H9 (cell line): ENCODE measurements at regions not wholly inside any gene's neighbourhood (a gene's known extent, or its start where the extent isn't known, plus 50 kb on each side); places are given as distances from the start of the nearest gene placed in this dataset.
"Not testable (repeated sequence)": the region's sequence is repeated elsewhere in the genome, so short reads cannot be mapped to it uniquely, and the experiment has no call there.

Experiments
- DNase-seq: peaks from one replicate; pipeline ENCODE4 v3.0.0-alpha.2; 2017
- H2AFZ ChIP-seq: one replicate; pipeline ENCODE4 v1.6.1; 2013; ENCODE audit warnings: mild to moderate bottlenecking, low read length, control low read depth, moderate library complexity
- H2AK5ac ChIP-seq: 2 replicates; pipeline ENCODE4 v1.6.1; 2013; ENCODE audit warnings: low read length, control low read depth, mixed read lengths; ENCODE audit not compliant: insufficient read length
- H2BK120ac ChIP-seq: one replicate; pipeline ENCODE4 v1.6.1; 2013; ENCODE audit warnings: low read depth, mild to moderate bottlenecking, low read length, control low read depth, inconsistent platforms; ENCODE audit not compliant: poor library complexity, severe bottlenecking
- H2BK12ac ChIP-seq: 2 replicates; pipeline ENCODE4 v1.6.1; 2013; ENCODE audit warnings: low read length, control low read depth, mixed read lengths, low read depth; ENCODE audit not compliant: insufficient read length
- H2BK15ac ChIP-seq: 2 replicates; pipeline ENCODE4 v1.6.1; 2013; ENCODE audit warnings: low read depth, low read length, control low read depth
- H2BK20ac ChIP-seq: one replicate; pipeline ENCODE4 v1.6.1; 2013; ENCODE audit warnings: low read depth, mild to moderate bottlenecking, low read length, control low read depth, inconsistent platforms; ENCODE audit not compliant: poor library complexity, severe bottlenecking
- H2BK5ac ChIP-seq: 2 replicates; pipeline ENCODE4 v1.6.1; 2013; ENCODE audit warnings: low read length, control low read depth, mixed read lengths; ENCODE audit not compliant: insufficient read length
- H3K14ac ChIP-seq: 2 replicates; pipeline ENCODE4 v1.6.1; 2013; ENCODE audit warnings: low read length, control low read depth; ENCODE audit not compliant: insufficient read depth
- H3K18ac ChIP-seq: 2 replicates; pipeline ENCODE4 v1.6.1; 2013; ENCODE audit warnings: low read depth, mild to moderate bottlenecking, mixed read lengths, low read length, control low read depth; ENCODE audit not compliant: insufficient read length
- H3K23ac ChIP-seq: 2 replicates; pipeline ENCODE4 v1.6.1; 2013; ENCODE audit warnings: low read length, control low read depth, mixed read lengths, low read depth; ENCODE audit not compliant: insufficient read length
- H3K23me2 ChIP-seq: 2 replicates; pipeline ENCODE4 v1.6.1; 2013; ENCODE audit warnings: low read depth, mild to moderate bottlenecking, mixed read lengths, low read length, control low read depth; ENCODE audit not compliant: insufficient read length, poor library complexity, severe bottlenecking
- H3K27ac ChIP-seq: 2 replicates; pipeline ENCODE4 v1.5.1; 2013; ENCODE audit warnings: low read length, control low read depth, mixed read lengths, low read depth; ENCODE audit not compliant: insufficient read length
- H3K27me3 ChIP-seq: 2 replicates; pipeline ENCODE4 v1.6.1; 2013; ENCODE audit warnings: low read length, control low read depth, inconsistent platforms; ENCODE audit not compliant: insufficient read depth
- H3K4ac ChIP-seq: 2 replicates; pipeline ENCODE4 v1.6.1; 2013; ENCODE audit warnings: low read depth, mild to moderate bottlenecking, control low read depth, inconsistent platforms, low read length, moderate library complexity
- H3K4me1 ChIP-seq: 2 replicates; pipeline ENCODE4 v1.6.1; 2013; ENCODE audit warnings: low read length, control low read depth, inconsistent platforms; ENCODE audit not compliant: insufficient read depth
- H3K4me2 ChIP-seq: 2 replicates; pipeline ENCODE4 v1.6.1; 2013; ENCODE audit warnings: low read length, control low read depth, mixed read lengths; ENCODE audit not compliant: insufficient read length, insufficient read depth
- H3K56ac ChIP-seq: 2 replicates; pipeline ENCODE4 v1.6.1; 2013; ENCODE audit warnings: low read depth, mild to moderate bottlenecking, mixed read lengths, low read length, control low read depth; ENCODE audit not compliant: insufficient read length
- H3K79me1 ChIP-seq: 2 replicates; pipeline ENCODE4 v1.6.1; 2013; ENCODE audit warnings: low read depth, mild to moderate bottlenecking, moderate library complexity, low read length, control low read depth, inconsistent platforms; ENCODE audit not compliant: insufficient read depth, poor library complexity, severe bottlenecking
- H3K79me2 ChIP-seq: 2 replicates; pipeline ENCODE4 v1.6.1; 2013; ENCODE audit warnings: low read length, control low read depth, inconsistent platforms; ENCODE audit not compliant: insufficient read depth
- H3K9ac ChIP-seq: 2 replicates; pipeline ENCODE4 v1.6.1; 2013; ENCODE audit warnings: low read length, control low read depth, mixed read lengths; ENCODE audit not compliant: insufficient read length; ENCODE audit errors: extremely low read depth
- H3K9me3 ChIP-seq: one replicate; pipeline ENCODE4 v1.6.1; 2013; ENCODE audit warnings: low read depth, low read length, inconsistent platforms; ENCODE audit not compliant: control insufficient read depth
- H3T11ph ChIP-seq: one replicate; pipeline ENCODE4 v1.6.1; 2013; ENCODE audit warnings: mild to moderate bottlenecking, low read length, control low read depth, inconsistent platforms
- H4K20me1 ChIP-seq: one replicate; pipeline ENCODE4 v1.6.1; 2013; ENCODE audit not compliant: control insufficient read depth, insufficient read length, insufficient read depth
- H4K5ac ChIP-seq: 2 replicates; pipeline ENCODE4 v1.6.1; 2013; ENCODE audit warnings: low read depth, mild to moderate bottlenecking, mixed read lengths, low read length, control low read depth; ENCODE audit not compliant: insufficient read length
- H4K8ac ChIP-seq: replicated peaks from 2 replicates; pipeline ENCODE4 v1.6.1; 2013; ENCODE audit warnings: low read length, control low read depth, mixed read lengths, low read depth; ENCODE audit not compliant: insufficient read length
- H4K91ac ChIP-seq: 2 replicates; pipeline ENCODE4 v1.6.1; 2013; ENCODE audit warnings: low read depth, mild to moderate bottlenecking, moderate library complexity, mixed read lengths, low read length, control low read depth; ENCODE audit not compliant: insufficient read length
- H3K27ac Mint-ChIP-seq, 3 experiments: 2 replicates in 2 of 3; 3 replicates in 1 of 3; pipeline ENCODE4 v1.8.0; 2020 to 2021; ENCODE audit warnings: mixed read lengths in 3 of 3, mild to moderate bottlenecking in 1 of 3, moderate library complexity in 1 of 3
- H3K27me3 Mint-ChIP-seq: 2 replicates; pipeline ENCODE4 v1.8.0; 2021; ENCODE audit warnings: low read depth, mild to moderate bottlenecking, moderate library complexity, mixed read lengths
- H3K36me3 Mint-ChIP-seq, 3 experiments: 2 replicates in 2 of 3; 3 replicates in 1 of 3; pipeline ENCODE4 v1.8.0; 2020 to 2021; ENCODE audit warnings: low read depth in 3 of 3, mixed read lengths in 3 of 3; ENCODE audit not compliant: insufficient read depth in 1 of 3
- H3K4me1 Mint-ChIP-seq, 2 experiments: 2 replicates each; pipeline ENCODE4 v1.8.0; 2020; ENCODE audit warnings: mixed read lengths in 2 of 2
- H3K4me3 Mint-ChIP-seq, 2 experiments: 2 replicates in 1 of 2; 3 replicates in 1 of 2; pipeline ENCODE4 v1.8.0; 2020 to 2021; ENCODE audit warnings: mild to moderate bottlenecking in 2 of 2, mixed read lengths in 2 of 2, moderate library complexity in 1 of 2
- H3K9me3 Mint-ChIP-seq, 2 experiments: 2 replicates in 1 of 2; 3 replicates in 1 of 2; pipeline ENCODE4 v1.8.0; 2020; ENCODE audit warnings: mild to moderate bottlenecking in 2 of 2, mixed read lengths in 2 of 2, moderate library complexity in 1 of 2
- WGBS: extraction: QIAGEN DNeasy Blood & Tissue Kit; methylation state at CpG from one replicate; pipeline ENCODE4 v1.1.7; 2013; ENCODE audit warnings: missing lambda C conversion rate, low lambda C conversion rate, mixed read lengths; ENCODE audit not compliant: insufficient read length; ENCODE audit errors: extremely low coverage; 5-methylcytosine and 5-hydroxymethylcytosine counted together

- not testable (repeated sequence) for H2AFZ ChIP-seq, H4K20me1 ChIP-seq, H3K56ac ChIP-seq, H3K27ac Mint-ChIP-seq, H3K9ac ChIP-seq, H2BK120ac ChIP-seq, H3K36me3 Mint-ChIP-seq, H4K8ac ChIP-seq, H3K4me2 ChIP-seq, H3K4me1 ChIP-seq, H3K23me2 ChIP-seq, H3K23ac ChIP-seq, H3K79me2 ChIP-seq, H2BK20ac ChIP-seq, H4K91ac ChIP-seq, H3T11ph ChIP-seq, H2AK5ac ChIP-seq, H3K4me1 Mint-ChIP-seq, H2BK5ac ChIP-seq, H3K4ac ChIP-seq, H3K18ac ChIP-seq, H3K9me3 Mint-ChIP-seq, H2BK15ac ChIP-seq, H3K4me3 Mint-ChIP-seq, H3K79me1 ChIP-seq, H4K5ac ChIP-seq, H3K27ac ChIP-seq, H3K9me3 ChIP-seq, H3K14ac ChIP-seq, H2BK12ac ChIP-seq, DNase-seq, H3K27me3 Mint-ChIP-seq, H3K27me3 ChIP-seq
- WGBS = no CpG with 5 or more reads among the region's 5 CpGs
Measured at GRCh38 chrX:1859266-1859665, 244.4 kb downstream of the ASMT start.
